ENCODE measurements at regions not wholly inside any gene's neighbourhood (a gene's known extent, or its start where the extent isn't known, plus 50 kb on each side); places are given as distances from the start of the nearest gene placed in this dataset.
"Not testable (repeated sequence)": the region's sequence is repeated elsewhere in the genome, so short reads cannot be mapped to it uniquely, and the experiment has no call there.

GRCh38 chr18:14188751-14189406 lies 56.6 kb upstream of the ZNF519 start:
- DNase-seq, result not testable (repeated sequence)

Measured in NCI-H748 treated with DMSO at 0.1 percent for 48 hours (cell line).